Tibial artery (tissue), 4 donors: ENCODE measurements at regions not wholly inside any gene's neighbourhood (a gene's known extent, or its start where the extent isn't known, plus 50 kb on each side); places are given as distances from the start of the nearest gene placed in this dataset.

Experiments used
- DNase-seq, 2 donors: peaks; one replicate each; pipeline ENCODE4 v3.0.0-alpha.2; 2019
- H3K27ac ChIP-seq, 2 donors: fragments of 200-600 bp; sonication (generic) in 1 of 2; 1 replicate in 1 of 2; 2 replicates in 1 of 2; pipeline ENCODE4 v1.5.1; 2018 to 2019; ENCODE audit warnings: mild to moderate bottlenecking in 1 of 2
- H3K27me3 ChIP-seq, 2 donors: fragments of 200-600 bp; sonication (generic) in 1 of 2; one replicate each; pipeline versions ENCODE4 v1.5.1 to v1.6.0; 2016 to 2019
- H3K36me3 ChIP-seq, 3 donors: fragments of 200-600 bp; sonication (generic) in 2 of 3; one replicate each; pipeline ENCODE4 v1.5.1; 2016 to 2019; ENCODE audit warnings: mild to moderate bottlenecking in 2 of 3
- H3K4me1 ChIP-seq, 4 donors: fragments of 200-600 bp; sonication (generic) in 2 of 4; 1 replicate in 3 of 4; 2 replicates in 1 of 4; pipeline ENCODE4 v1.5.1; 2016 to 2019
- H3K4me3 ChIP-seq, 2 donors: fragments of 200-600 bp; sonication (generic) in 1 of 2; 1 replicate in 1 of 2; 2 replicates in 1 of 2; pipeline ENCODE4 v1.5.1; 2018 to 2019; ENCODE audit warnings: mild to moderate bottlenecking in 2 of 2
- H3K9me3 ChIP-seq, 3 donors: fragments of 200-600 bp; sonication (generic) in 1 of 3; one replicate each; pipeline ENCODE4 v1.5.1; 2016 to 2019
- intact Hi-C: fragments of 100-400 bp; cut with DNase I; formaldehyde crosslinking; loops from one replicate; pipeline ENCODE4 v1.15.0; 2023; ENCODE audit warnings: low total_unique reads
- TF ChIP-seq, protein P1 (sequence below), 2 experiments: fragments of 200-600 bp in 1 of 2; fragments of 450-650 bp in 1 of 2; IDR thresholded peaks; one replicate each; pipeline ENCODE4 v1.5.1; 2017 to 2019; ENCODE audit warnings: antibody characterized with exemption in 2 of 2, mild to moderate bottlenecking in 1 of 2, moderate library complexity in 1 of 2

DNA sequence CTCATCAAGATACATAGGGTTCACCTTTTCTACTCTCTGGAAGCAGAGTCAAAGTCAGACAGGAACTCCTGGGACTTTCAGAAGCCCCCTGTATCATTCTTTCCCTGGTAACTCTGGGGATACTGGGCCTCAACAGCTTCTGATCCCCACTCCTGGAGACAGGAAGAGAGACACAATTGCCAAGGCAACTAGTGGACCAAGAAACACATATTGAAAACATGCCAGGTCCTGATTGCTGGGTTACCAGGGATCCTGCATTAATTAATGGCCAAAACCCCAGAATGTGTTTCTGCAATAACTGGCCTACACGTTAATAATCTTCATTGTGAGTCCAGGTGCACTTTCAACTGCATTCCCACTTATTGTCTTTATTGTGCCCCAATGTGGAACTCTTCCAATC, 260.8 kb upstream of the POU2AF2 start:
- H3K27ac ChIP-seq, result no peak overlapping the region
- TF ChIP-seq, protein P1, sequence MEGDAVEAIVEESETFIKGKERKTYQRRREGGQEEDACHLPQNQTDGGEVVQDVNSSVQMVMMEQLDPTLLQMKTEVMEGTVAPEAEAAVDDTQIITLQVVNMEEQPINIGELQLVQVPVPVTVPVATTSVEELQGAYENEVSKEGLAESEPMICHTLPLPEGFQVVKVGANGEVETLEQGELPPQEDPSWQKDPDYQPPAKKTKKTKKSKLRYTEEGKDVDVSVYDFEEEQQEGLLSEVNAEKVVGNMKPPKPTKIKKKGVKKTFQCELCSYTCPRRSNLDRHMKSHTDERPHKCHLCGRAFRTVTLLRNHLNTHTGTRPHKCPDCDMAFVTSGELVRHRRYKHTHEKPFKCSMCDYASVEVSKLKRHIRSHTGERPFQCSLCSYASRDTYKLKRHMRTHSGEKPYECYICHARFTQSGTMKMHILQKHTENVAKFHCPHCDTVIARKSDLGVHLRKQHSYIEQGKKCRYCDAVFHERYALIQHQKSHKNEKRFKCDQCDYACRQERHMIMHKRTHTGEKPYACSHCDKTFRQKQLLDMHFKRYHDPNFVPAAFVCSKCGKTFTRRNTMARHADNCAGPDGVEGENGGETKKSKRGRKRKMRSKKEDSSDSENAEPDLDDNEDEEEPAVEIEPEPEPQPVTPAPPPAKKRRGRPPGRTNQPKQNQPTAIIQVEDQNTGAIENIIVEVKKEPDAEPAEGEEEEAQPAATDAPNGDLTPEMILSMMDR (IDR thresholded peaks at IDR 0.05), result no peak
- no peaks in the 10 kb centered on the region for H3K36me3 ChIP-seq
- H3K27me3 ChIP-seq, result no peaks in the 10 kb centered on the region
- intact Hi-C loops, result no loop called here
- H3K4me3 ChIP-seq, result no peak overlapping the region
- no peaks in the 10 kb centered on the region for H3K4me1 ChIP-seq
- no peaks in the 10 kb centered on the region for H3K9me3 ChIP-seq
- no peak for DNase-seq

DNA sequence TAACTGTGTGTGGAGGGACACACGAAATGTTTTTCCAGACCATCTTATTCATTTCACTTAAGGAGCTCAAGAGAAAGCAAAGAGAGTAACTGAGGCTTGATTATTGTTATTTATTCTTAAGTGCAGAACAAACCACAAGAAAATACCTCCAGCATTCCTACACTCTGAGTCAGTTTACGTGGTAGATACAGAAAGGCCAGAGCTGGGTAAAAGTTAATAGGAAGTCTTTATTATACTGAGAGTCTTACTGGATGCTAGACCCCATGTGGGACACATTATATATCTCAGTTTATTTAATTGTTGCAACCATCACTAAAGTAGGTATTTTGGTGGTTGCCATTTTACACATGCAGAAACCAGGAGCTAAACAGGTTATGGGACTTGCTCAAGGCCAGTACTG, 261.4 kb upstream of the POU2AF2 start:
- intact Hi-C loops, result no loop called here
- Histone ChIP-seq H3K4me3 (no peak overlapping the region), H3K9me3 (no peaks in the 10 kb centered on the region), H3K27me3 (no peaks in the 10 kb centered on the region), H3K4me1 (no peaks in the 10 kb centered on the region), H3K27ac (no peak overlapping the region), H3K36me3 (no peaks in the 10 kb centered on the region)
- TF ChIP-seq, protein P1 (IDR thresholded peaks at IDR 0.05), result no peak
- DNase-seq, result no peak

DNA sequence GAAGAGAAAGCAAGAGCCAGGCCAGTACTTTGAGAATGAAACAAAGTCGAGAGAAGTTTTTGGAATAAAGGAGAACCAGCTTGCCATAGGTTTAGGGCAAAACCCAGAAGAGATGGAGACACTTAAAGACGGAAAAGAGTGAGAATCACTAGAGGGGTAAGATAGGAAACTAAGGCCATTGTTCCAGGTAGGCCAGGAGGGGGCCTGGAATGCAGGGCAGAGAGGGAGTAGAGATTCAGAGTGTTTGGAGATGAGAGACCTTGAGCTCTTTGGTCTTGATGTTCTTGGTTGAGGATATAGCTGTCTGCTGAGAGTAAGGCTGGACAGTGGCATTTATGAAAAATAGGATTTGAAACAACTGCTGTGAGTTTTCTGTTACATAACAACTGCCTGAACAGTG, 263.3 kb upstream of the POU2AF2 start:
- no peak for DNase-seq
- H3K36me3 ChIP-seq, result no peaks in the 10 kb centered on the region
- TF ChIP-seq, protein P1 (IDR thresholded peaks at IDR 0.05), result no peak
- no peaks in the 10 kb centered on the region for H3K4me1 ChIP-seq
- H3K9me3 ChIP-seq, result no peaks in the 10 kb centered on the region
- no peak overlapping the region for H3K27ac ChIP-seq
- H3K4me3 ChIP-seq, result no peak overlapping the region
- no peaks in the 10 kb centered on the region for H3K27me3 ChIP-seq
- intact Hi-C loops, result no loop called here

DNA sequence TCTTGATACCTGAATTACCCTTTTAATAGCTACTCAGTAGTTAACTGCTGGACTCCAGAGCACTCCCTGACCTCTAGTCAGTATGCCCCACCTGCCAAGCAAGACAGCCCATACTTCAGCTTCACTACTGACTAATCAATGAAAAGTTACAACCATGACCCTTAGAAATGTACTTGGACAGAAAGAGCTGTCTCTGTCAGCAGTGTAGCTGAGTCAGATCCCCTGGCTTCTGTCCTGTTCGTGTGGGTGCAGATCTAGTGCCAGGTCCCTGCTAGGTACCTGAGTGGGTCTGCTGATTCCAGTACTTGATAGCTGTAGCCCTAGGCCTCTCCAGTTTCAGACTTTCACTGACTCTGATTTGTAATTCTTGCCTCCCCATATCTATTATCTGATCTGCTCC, 265.8 kb upstream of the POU2AF2 start:
- Histone ChIP-seq H3K4me1 (no peaks in the 10 kb centered on the region), H3K9me3 (no peaks in the 10 kb centered on the region), H3K27ac (no peak overlapping the region), H3K36me3 (no peaks in the 10 kb centered on the region), H3K27me3 (no peaks in the 10 kb centered on the region), H3K4me3 (no peak overlapping the region)
- intact Hi-C loops, result no loop called here
- TF ChIP-seq, protein P1 (IDR thresholded peaks at IDR 0.05), result no peak
- no peak for DNase-seq

DNA sequence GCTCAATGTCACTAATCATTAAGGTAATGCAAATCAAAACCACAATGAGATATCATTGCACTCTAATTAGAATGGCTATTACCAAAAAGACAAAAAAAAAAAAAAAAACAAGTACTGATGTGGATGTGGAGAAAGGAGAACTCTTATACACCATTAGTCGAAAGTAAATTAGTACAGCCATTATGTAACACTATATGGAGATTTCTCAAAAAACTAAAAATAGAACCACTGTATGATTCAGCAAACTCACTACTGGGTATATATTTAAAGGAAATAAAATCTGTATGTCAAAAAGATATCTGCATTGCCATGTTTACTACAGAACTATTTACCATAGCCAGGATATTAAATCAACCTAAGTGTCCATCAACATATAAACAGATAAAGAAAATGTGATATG, 265.4 kb upstream of the ARHGAP20 start:
- Histone ChIP-seq H3K27me3 (no peaks in the 10 kb centered on the region), H3K36me3 (no peaks in the 10 kb centered on the region), H3K9me3 (no peaks in the 10 kb centered on the region), H3K4me3 (no peak overlapping the region), H3K4me1 (no peaks in the 10 kb centered on the region), H3K27ac (no peak overlapping the region)
- TF ChIP-seq, protein P1 (IDR thresholded peaks at IDR 0.05), result no peak
- DNase-seq, result no peak
- intact Hi-C loops, result no loop called here

DNA sequence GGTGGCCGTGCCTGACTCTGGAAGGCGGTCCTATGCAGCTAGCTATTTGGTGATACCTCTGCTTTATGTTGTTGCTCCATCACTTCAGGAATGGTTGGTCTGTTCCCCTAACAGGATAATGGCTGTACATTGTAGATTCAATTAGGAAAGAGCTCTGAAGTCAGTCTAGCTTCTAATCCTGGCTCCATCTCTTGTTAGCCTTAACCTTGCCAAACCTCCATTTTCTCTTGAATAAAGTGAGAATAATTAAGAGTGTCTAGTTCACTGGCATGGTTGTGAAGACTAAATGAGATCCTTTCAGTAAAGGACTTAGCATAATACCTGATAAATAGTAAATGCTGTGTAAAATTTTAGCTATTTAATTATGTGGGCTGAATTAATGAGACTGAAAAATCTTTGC, 262.5 kb upstream of the ARHGAP20 start:
- DNase-seq, result no peak
- Histone ChIP-seq H3K9me3 (no peaks in the 10 kb centered on the region), H3K4me1 (no peaks in the 10 kb centered on the region), H3K27me3 (no peaks in the 10 kb centered on the region), H3K4me3 (no peak overlapping the region), H3K27ac (no peak overlapping the region), H3K36me3 (no peaks in the 10 kb centered on the region)
- TF ChIP-seq, protein P1 (IDR thresholded peaks at IDR 0.05), result no peak
- intact Hi-C loops, result no loop called here
